Rectal smooth muscle tissue (tissue), 1 donor: ENCODE measurements at regions not wholly inside any gene's neighbourhood (a gene's known extent, or its start where the extent isn't known, plus 50 kb on each side); places are given as distances from the start of the nearest gene placed in this dataset.

Experiments
- H3K27ac ChIP-seq: one replicate; pipeline ENCODE4 v1.7.0; 2013; ENCODE audit warnings: low read depth, low read length, inconsistent platforms
- H3K27me3 ChIP-seq: one replicate; pipeline ENCODE4 v1.7.0; 2013; ENCODE audit warnings: low read length; ENCODE audit not compliant: control insufficient read depth, insufficient read depth
- H3K36me3 ChIP-seq: one replicate; pipeline ENCODE4 v1.7.0; 2013; ENCODE audit warnings: low read length; ENCODE audit not compliant: control insufficient read depth, insufficient read depth
- H3K4me1 ChIP-seq: one replicate; pipeline ENCODE4 v1.7.0; 2013; ENCODE audit warnings: low read length; ENCODE audit not compliant: control insufficient read depth, insufficient read depth
- H3K4me3 ChIP-seq: one replicate; pipeline ENCODE4 v1.7.0; 2013; ENCODE audit warnings: low read length
- H3K9ac ChIP-seq: one replicate; pipeline ENCODE4 v1.7.0; 2013; ENCODE audit warnings: low read length

- H3K9ac ChIP-seq: no peak overlapping the region
- no peak overlapping the region for H3K4me3 ChIP-seq
- no peaks in the 10 kb centered on the region for H3K27me3 ChIP-seq
- no peak overlapping the region for H3K27ac ChIP-seq
- H3K4me1 ChIP-seq: no peaks in the 10 kb centered on the region
- H3K36me3 ChIP-seq: no peaks in the 10 kb centered on the region
These were observed 65.2 kb upstream of the ADRA1B start for GRCh38 chr5:159851053-159851452.

- no peak overlapping the region for H3K9ac ChIP-seq
- no peaks in the 10 kb centered on the region for H3K36me3 ChIP-seq
- H3K4me1 ChIP-seq: no peaks in the 10 kb centered on the region
- H3K27me3 ChIP-seq: no peaks in the 10 kb centered on the region
- no peak overlapping the region for H3K4me3 ChIP-seq
- H3K27ac ChIP-seq: no peak overlapping the region
These were observed 61.4 kb upstream of the ADRA1B start for GRCh38 chr5:159854916-159855315.

GRCh38 chr5:159855476-159856191 lies 60.6 kb upstream of the ADRA1B start:
- no peak overlapping the region for H3K9ac ChIP-seq
- no peaks in the 10 kb centered on the region for H3K4me1 ChIP-seq
- H3K36me3 ChIP-seq: no peaks in the 10 kb centered on the region
- H3K27ac ChIP-seq: no peak overlapping the region
- H3K4me3 ChIP-seq: no peak overlapping the region
- H3K27me3 ChIP-seq: no peaks in the 10 kb centered on the region

- H3K27ac ChIP-seq: no peak overlapping the region
- no peak overlapping the region for H3K4me3 ChIP-seq
- H3K4me1 ChIP-seq: no peaks in the 10 kb centered on the region
- H3K27me3 ChIP-seq: no peaks in the 10 kb centered on the region
- no peak overlapping the region for H3K9ac ChIP-seq
- no peaks in the 10 kb centered on the region for H3K36me3 ChIP-seq
These were observed 57.4 kb upstream of the ADRA1B start for GRCh38 chr5:159858871-159859270.

- no peak overlapping the region for H3K9ac ChIP-seq
- no peaks in the 10 kb centered on the region for H3K4me1 ChIP-seq
- H3K27ac ChIP-seq: no peak overlapping the region
- H3K36me3 ChIP-seq: no peaks in the 10 kb centered on the region
- H3K27me3 ChIP-seq: no peaks in the 10 kb centered on the region
- H3K4me3 ChIP-seq: no peak overlapping the region
These were observed 55.2 kb upstream of the ADRA1B start for GRCh38 chr5:159861086-159861485.

- Histone ChIP-seq H3K36me3 (no peaks in the 10 kb centered on the region), H3K4me3 (peak overlapping the region; percentile 32), H3K27ac (no peak overlapping the region), H3K4me1 (no peaks in the 10 kb centered on the region), H3K27me3 (no peaks in the 10 kb centered on the region), H3K9ac (no peak overlapping the region)
These were observed 51.2 kb upstream of the ADRA1B start for GRCh38 chr5:159864885-159865691.

GRCh38 chr5:159866093-159866492 lies 50.2 kb upstream of the ADRA1B start:
- H3K4me1 ChIP-seq: no peaks in the 10 kb centered on the region
- H3K36me3 ChIP-seq: no peaks in the 10 kb centered on the region
- no peak overlapping the region for H3K9ac ChIP-seq
- no peak overlapping the region for H3K4me3 ChIP-seq
- H3K27me3 ChIP-seq: no peaks in the 10 kb centered on the region
- no peak overlapping the region for H3K27ac ChIP-seq
